H9 (cell line): ENCODE measurements at regions not wholly inside any gene's neighbourhood (a gene's known extent, or its start where the extent isn't known, plus 50 kb on each side); places are given as distances from the start of the nearest gene placed in this dataset.

Experiments used
- DNase-seq: peaks from one replicate; pipeline ENCODE4 v3.0.0-alpha.2; 2017
- H2AFZ ChIP-seq: one replicate; pipeline ENCODE4 v1.6.1; 2013; ENCODE audit warnings: mild to moderate bottlenecking, low read length, control low read depth, moderate library complexity
- H2AK5ac ChIP-seq: 2 replicates; pipeline ENCODE4 v1.6.1; 2013; ENCODE audit warnings: low read length, control low read depth, mixed read lengths; ENCODE audit not compliant: insufficient read length
- H2BK120ac ChIP-seq: one replicate; pipeline ENCODE4 v1.6.1; 2013; ENCODE audit warnings: low read depth, mild to moderate bottlenecking, low read length, control low read depth, inconsistent platforms; ENCODE audit not compliant: poor library complexity, severe bottlenecking
- H2BK12ac ChIP-seq: 2 replicates; pipeline ENCODE4 v1.6.1; 2013; ENCODE audit warnings: low read length, control low read depth, mixed read lengths, low read depth; ENCODE audit not compliant: insufficient read length
- H2BK15ac ChIP-seq: 2 replicates; pipeline ENCODE4 v1.6.1; 2013; ENCODE audit warnings: low read depth, low read length, control low read depth
- H2BK20ac ChIP-seq: one replicate; pipeline ENCODE4 v1.6.1; 2013; ENCODE audit warnings: low read depth, mild to moderate bottlenecking, low read length, control low read depth, inconsistent platforms; ENCODE audit not compliant: poor library complexity, severe bottlenecking
- H2BK5ac ChIP-seq: 2 replicates; pipeline ENCODE4 v1.6.1; 2013; ENCODE audit warnings: low read length, control low read depth, mixed read lengths; ENCODE audit not compliant: insufficient read length
- H3K14ac ChIP-seq: 2 replicates; pipeline ENCODE4 v1.6.1; 2013; ENCODE audit warnings: low read length, control low read depth; ENCODE audit not compliant: insufficient read depth
- H3K18ac ChIP-seq: 2 replicates; pipeline ENCODE4 v1.6.1; 2013; ENCODE audit warnings: low read depth, mild to moderate bottlenecking, mixed read lengths, low read length, control low read depth; ENCODE audit not compliant: insufficient read length
- H3K23ac ChIP-seq: 2 replicates; pipeline ENCODE4 v1.6.1; 2013; ENCODE audit warnings: low read length, control low read depth, mixed read lengths, low read depth; ENCODE audit not compliant: insufficient read length
- H3K23me2 ChIP-seq: 2 replicates; pipeline ENCODE4 v1.6.1; 2013; ENCODE audit warnings: low read depth, mild to moderate bottlenecking, mixed read lengths, low read length, control low read depth; ENCODE audit not compliant: insufficient read length, poor library complexity, severe bottlenecking
- H3K27ac ChIP-seq: 2 replicates; pipeline ENCODE4 v1.5.1; 2013; ENCODE audit warnings: low read length, control low read depth, mixed read lengths, low read depth; ENCODE audit not compliant: insufficient read length
- H3K27me3 ChIP-seq: 2 replicates; pipeline ENCODE4 v1.6.1; 2013; ENCODE audit warnings: low read length, control low read depth, inconsistent platforms; ENCODE audit not compliant: insufficient read depth
- H3K4ac ChIP-seq: 2 replicates; pipeline ENCODE4 v1.6.1; 2013; ENCODE audit warnings: low read depth, mild to moderate bottlenecking, control low read depth, inconsistent platforms, low read length, moderate library complexity
- H3K4me1 ChIP-seq: 2 replicates; pipeline ENCODE4 v1.6.1; 2013; ENCODE audit warnings: low read length, control low read depth, inconsistent platforms; ENCODE audit not compliant: insufficient read depth
- H3K4me2 ChIP-seq: 2 replicates; pipeline ENCODE4 v1.6.1; 2013; ENCODE audit warnings: low read length, control low read depth, mixed read lengths; ENCODE audit not compliant: insufficient read length, insufficient read depth
- H3K56ac ChIP-seq: 2 replicates; pipeline ENCODE4 v1.6.1; 2013; ENCODE audit warnings: low read depth, mild to moderate bottlenecking, mixed read lengths, low read length, control low read depth; ENCODE audit not compliant: insufficient read length
- H3K79me1 ChIP-seq: 2 replicates; pipeline ENCODE4 v1.6.1; 2013; ENCODE audit warnings: low read depth, mild to moderate bottlenecking, moderate library complexity, low read length, control low read depth, inconsistent platforms; ENCODE audit not compliant: insufficient read depth, poor library complexity, severe bottlenecking
- H3K79me2 ChIP-seq: 2 replicates; pipeline ENCODE4 v1.6.1; 2013; ENCODE audit warnings: low read length, control low read depth, inconsistent platforms; ENCODE audit not compliant: insufficient read depth
- H3K9ac ChIP-seq: 2 replicates; pipeline ENCODE4 v1.6.1; 2013; ENCODE audit warnings: low read length, control low read depth, mixed read lengths; ENCODE audit not compliant: insufficient read length; ENCODE audit errors: extremely low read depth
- H3K9me3 ChIP-seq: one replicate; pipeline ENCODE4 v1.6.1; 2013; ENCODE audit warnings: low read depth, low read length, inconsistent platforms; ENCODE audit not compliant: control insufficient read depth
- H3T11ph ChIP-seq: one replicate; pipeline ENCODE4 v1.6.1; 2013; ENCODE audit warnings: mild to moderate bottlenecking, low read length, control low read depth, inconsistent platforms
- H4K20me1 ChIP-seq: one replicate; pipeline ENCODE4 v1.6.1; 2013; ENCODE audit not compliant: control insufficient read depth, insufficient read length, insufficient read depth
- H4K5ac ChIP-seq: 2 replicates; pipeline ENCODE4 v1.6.1; 2013; ENCODE audit warnings: low read depth, mild to moderate bottlenecking, mixed read lengths, low read length, control low read depth; ENCODE audit not compliant: insufficient read length
- H4K8ac ChIP-seq: replicated peaks from 2 replicates; pipeline ENCODE4 v1.6.1; 2013; ENCODE audit warnings: low read length, control low read depth, mixed read lengths, low read depth; ENCODE audit not compliant: insufficient read length
- H4K91ac ChIP-seq: 2 replicates; pipeline ENCODE4 v1.6.1; 2013; ENCODE audit warnings: low read depth, mild to moderate bottlenecking, moderate library complexity, mixed read lengths, low read length, control low read depth; ENCODE audit not compliant: insufficient read length
- H3K27ac Mint-ChIP-seq, 3 experiments: 2 replicates in 2 of 3; 3 replicates in 1 of 3; pipeline ENCODE4 v1.8.0; 2020 to 2021; ENCODE audit warnings: mixed read lengths in 3 of 3, mild to moderate bottlenecking in 1 of 3, moderate library complexity in 1 of 3
- H3K27me3 Mint-ChIP-seq: 2 replicates; pipeline ENCODE4 v1.8.0; 2021; ENCODE audit warnings: low read depth, mild to moderate bottlenecking, moderate library complexity, mixed read lengths
- H3K36me3 Mint-ChIP-seq, 3 experiments: 2 replicates in 2 of 3; 3 replicates in 1 of 3; pipeline ENCODE4 v1.8.0; 2020 to 2021; ENCODE audit warnings: low read depth in 3 of 3, mixed read lengths in 3 of 3; ENCODE audit not compliant: insufficient read depth in 1 of 3
- H3K4me1 Mint-ChIP-seq, 2 experiments: 2 replicates each; pipeline ENCODE4 v1.8.0; 2020; ENCODE audit warnings: mixed read lengths in 2 of 2
- H3K4me3 Mint-ChIP-seq, 2 experiments: 2 replicates in 1 of 2; 3 replicates in 1 of 2; pipeline ENCODE4 v1.8.0; 2020 to 2021; ENCODE audit warnings: mild to moderate bottlenecking in 2 of 2, mixed read lengths in 2 of 2, moderate library complexity in 1 of 2
- H3K9me3 Mint-ChIP-seq, 2 experiments: 2 replicates in 1 of 2; 3 replicates in 1 of 2; pipeline ENCODE4 v1.8.0; 2020; ENCODE audit warnings: mild to moderate bottlenecking in 2 of 2, mixed read lengths in 2 of 2, moderate library complexity in 1 of 2
- WGBS: extraction: QIAGEN DNeasy Blood & Tissue Kit; methylation state at CpG from one replicate; pipeline ENCODE4 v1.1.7; 2013; ENCODE audit warnings: missing lambda C conversion rate, low lambda C conversion rate, mixed read lengths; ENCODE audit not compliant: insufficient read length; ENCODE audit errors: extremely low coverage; 5-methylcytosine and 5-hydroxymethylcytosine counted together
- TF ChIP-seq, protein P1 (sequence below): fragments of 200-600 bp; sonication (generic); conservative IDR thresholded peaks from 3 replicates; pipeline ENCODE4 v1.8.0; 2021; ENCODE audit warnings: antibody characterized with exemption, mild to moderate bottlenecking

DNA sequence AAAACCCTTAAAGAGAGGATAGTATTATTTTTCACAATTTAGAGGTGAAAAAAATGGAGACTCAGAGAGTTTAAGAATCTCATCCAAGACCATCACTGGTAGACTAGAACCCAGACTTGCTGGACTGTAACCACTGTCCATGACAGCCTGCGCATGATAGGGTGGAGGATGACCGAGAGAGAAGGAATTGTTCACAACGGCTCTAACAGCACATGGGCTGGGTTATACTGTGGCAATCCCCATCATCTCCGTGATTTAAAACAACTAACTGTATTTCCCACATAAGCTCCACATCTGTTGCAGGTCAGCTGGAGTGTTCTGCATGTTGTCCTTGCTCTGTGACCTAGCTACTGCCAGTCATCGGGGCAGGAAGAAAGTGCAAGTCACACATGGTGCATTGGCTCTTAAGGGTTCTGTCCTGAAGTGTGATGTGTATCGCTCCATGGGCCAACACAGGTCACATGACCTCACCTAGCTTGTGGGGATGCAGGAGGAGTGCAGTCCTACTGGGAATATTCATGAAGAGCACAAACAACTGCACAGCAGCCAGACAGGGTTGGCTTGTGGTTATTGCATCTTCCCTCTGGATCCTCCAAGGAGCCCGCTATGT lies 131.2 kb upstream of the MPHOSPH6 start:
- Histone ChIP-seq H3K27me3 (no peaks in the 10 kb centered on the region), H3K23ac (no peak overlapping the region), H3K4me2 (no peak overlapping the region), H3K9ac (no peak overlapping the region), H3T11ph (no peak overlapping the region), H2BK5ac (no peak overlapping the region), H3K23me2 (no peaks in the 10 kb centered on the region), H3K27ac (no peak overlapping the region), H2BK12ac (no peak overlapping the region), H4K5ac (no peak overlapping the region), H3K14ac (no peak overlapping the region), H2BK15ac (no peak overlapping the region), H4K20me1 (no peaks in the 10 kb centered on the region), H3K79me2 (no peaks in the 10 kb centered on the region), H4K8ac (no peak overlapping the region), H3K18ac (no peak overlapping the region), H2AK5ac (no peak overlapping the region), H2AFZ (no peak overlapping the region), H2BK120ac (no peak overlapping the region), H3K79me1 (no peaks in the 10 kb centered on the region), H2BK20ac (no peak overlapping the region), H4K91ac (no peak overlapping the region), H3K4ac (no peak overlapping the region), H3K4me1 (no peaks in the 10 kb centered on the region), H3K56ac (no peak overlapping the region), H3K9me3 (no peaks in the 10 kb centered on the region)
- Mint-ChIP-seq H3K9me3 (no peaks in the 10 kb centered on the region; a peak in 1 of 5 replicates), H3K36me3 (no peaks in the 10 kb centered on the region), H3K27me3 (peaks cover 13% of the 10 kb centered on the region), H3K4me1 (no peaks in the 10 kb centered on the region), H3K4me3 (no peak overlapping the region), H3K27ac (no peak overlapping the region)
- TF ChIP-seq, protein P1, sequence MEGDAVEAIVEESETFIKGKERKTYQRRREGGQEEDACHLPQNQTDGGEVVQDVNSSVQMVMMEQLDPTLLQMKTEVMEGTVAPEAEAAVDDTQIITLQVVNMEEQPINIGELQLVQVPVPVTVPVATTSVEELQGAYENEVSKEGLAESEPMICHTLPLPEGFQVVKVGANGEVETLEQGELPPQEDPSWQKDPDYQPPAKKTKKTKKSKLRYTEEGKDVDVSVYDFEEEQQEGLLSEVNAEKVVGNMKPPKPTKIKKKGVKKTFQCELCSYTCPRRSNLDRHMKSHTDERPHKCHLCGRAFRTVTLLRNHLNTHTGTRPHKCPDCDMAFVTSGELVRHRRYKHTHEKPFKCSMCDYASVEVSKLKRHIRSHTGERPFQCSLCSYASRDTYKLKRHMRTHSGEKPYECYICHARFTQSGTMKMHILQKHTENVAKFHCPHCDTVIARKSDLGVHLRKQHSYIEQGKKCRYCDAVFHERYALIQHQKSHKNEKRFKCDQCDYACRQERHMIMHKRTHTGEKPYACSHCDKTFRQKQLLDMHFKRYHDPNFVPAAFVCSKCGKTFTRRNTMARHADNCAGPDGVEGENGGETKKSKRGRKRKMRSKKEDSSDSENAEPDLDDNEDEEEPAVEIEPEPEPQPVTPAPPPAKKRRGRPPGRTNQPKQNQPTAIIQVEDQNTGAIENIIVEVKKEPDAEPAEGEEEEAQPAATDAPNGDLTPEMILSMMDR = no peak
- WGBS = no CpG with 5 or more reads among the region's 7 CpGs
- no peak for DNase-seq
